ENCODE measurements at regions not wholly inside any gene's neighbourhood (a gene's known extent, or its start where the extent isn't known, plus 50 kb on each side); places are given as distances from the start of the nearest gene placed in this dataset.
"Not testable (repeated sequence)": the region's sequence is repeated elsewhere in the genome, so short reads cannot be mapped to it uniquely, and the experiment has no call there.

DNA sequence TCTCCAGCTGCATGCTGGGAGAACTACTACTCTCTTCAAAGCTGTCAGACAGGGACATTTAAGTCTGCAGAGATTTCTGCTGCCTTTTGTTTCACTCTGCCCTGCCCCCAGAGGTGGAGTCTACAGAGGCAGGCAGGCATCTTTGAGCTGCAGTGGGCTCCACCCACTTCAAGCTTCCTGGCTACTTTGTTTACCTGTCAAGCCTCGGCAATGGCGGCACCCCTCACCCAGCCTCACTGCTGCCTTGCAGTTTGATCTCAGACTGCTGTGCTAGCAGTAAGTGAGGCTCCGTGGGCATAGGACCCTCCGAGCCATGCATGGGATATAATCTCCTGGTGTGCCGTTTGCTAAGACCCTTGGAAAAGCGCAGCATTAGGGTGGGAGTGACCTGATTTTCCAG, 61.7 kb downstream of the DMRTA1 start:
- H3K36me3 Mint-ChIP-seq; intact Hi-C loops (cut with micrococcal nuclease); H3K27ac Mint-ChIP-seq; CTCF ChIA-PET; H3K4me3 Mint-ChIP-seq; H3K4me1 Mint-ChIP-seq (ENCODE audit: low read depth); H3K9me3 Mint-ChIP-seq; H3K27me3 Mint-ChIP-seq; POLR2A ChIA-PET; DNase-seq: not testable (repeated sequence)

DNA sequence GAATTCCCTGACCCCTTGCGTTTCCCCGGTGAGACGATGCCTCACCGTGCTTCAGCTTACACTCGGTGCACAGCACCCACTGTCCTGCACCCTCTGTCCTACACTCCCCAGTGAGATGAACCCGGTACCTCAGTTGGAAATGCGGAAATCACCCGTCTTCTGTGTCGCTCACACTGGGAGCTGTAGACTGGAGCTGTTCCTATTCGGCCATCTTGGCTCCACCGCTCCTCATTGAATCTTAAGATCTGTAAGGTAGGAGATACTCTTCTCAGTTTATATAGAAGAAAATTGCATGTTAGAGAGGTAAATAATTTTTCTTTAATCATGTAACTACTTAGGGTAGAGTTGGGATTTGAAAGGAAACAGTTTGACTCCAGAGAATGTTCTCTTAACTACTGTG, 62.2 kb downstream of the DMRTA1 start:
- H3K27me3 Mint-ChIP-seq: no peaks in the 10 kb centered on the region
- H3K36me3 Mint-ChIP-seq: no peaks in the 10 kb centered on the region
- H3K4me3 Mint-ChIP-seq: no peak overlapping the region
- no peaks in the 10 kb centered on the region for H3K4me1 Mint-ChIP-seq (ENCODE audit: low read depth)
- no peaks in the 10 kb centered on the region for H3K9me3 Mint-ChIP-seq
- intact Hi-C loops (cut with micrococcal nuclease): no loop called here
- ChIA-PET POLR2A (no interaction called here), CTCF (no interaction called here)
- DNase-seq: no peak
- no peak overlapping the region for H3K27ac Mint-ChIP-seq

DNA sequence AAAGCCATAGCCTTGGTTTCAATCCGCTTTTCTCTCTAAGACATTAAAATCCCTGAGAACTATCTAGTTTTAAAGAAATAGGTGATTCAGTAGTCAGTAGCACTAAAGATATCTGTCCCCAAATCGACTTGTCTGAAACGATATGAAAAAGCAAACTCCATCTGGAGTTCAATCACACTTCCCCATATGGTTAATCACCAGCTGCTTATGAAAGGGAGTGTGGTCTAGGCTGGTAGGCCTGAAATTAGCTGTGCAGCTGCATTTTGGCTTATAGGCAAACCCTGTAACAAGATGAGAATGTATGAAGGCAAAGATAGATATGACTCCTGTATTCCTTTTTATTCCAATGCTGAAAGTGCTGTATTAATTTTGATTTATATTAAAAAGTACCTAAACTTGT, 65.9 kb downstream of the DMRTA1 start:
- no peaks in the 10 kb centered on the region for H3K9me3 Mint-ChIP-seq
- no peak overlapping the region for H3K4me3 Mint-ChIP-seq
- CTCF ChIA-PET: no interaction called here
- intact Hi-C loops (cut with micrococcal nuclease): no loop called here
- POLR2A ChIA-PET: no interaction called here
- no peaks in the 10 kb centered on the region for H3K27me3 Mint-ChIP-seq
- no peaks in the 10 kb centered on the region for H3K36me3 Mint-ChIP-seq
- no peak overlapping the region for H3K27ac Mint-ChIP-seq
- DNase-seq: no peak
- H3K4me1 Mint-ChIP-seq (ENCODE audit: low read depth): no peaks in the 10 kb centered on the region

DNA sequence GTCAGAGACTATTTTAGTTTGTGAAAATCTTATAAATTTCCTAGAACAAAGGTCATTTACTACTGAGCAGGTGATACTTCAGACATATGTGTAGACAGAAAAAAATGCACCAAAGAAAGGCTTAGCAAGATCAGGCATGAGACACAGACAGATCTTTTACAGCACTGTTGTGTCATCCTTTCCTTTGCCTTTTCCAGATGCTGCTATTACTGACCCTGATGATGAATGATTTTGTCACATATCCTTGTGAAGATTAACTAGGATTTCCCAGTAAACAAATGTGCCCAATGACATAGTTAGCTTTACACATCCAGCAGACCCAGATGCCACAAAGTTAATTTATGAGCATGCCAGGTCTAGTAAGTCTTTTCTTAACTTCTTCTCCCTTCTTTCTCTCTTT, 68.2 kb downstream of the DMRTA1 start:
- no peak overlapping the region for H3K4me3 Mint-ChIP-seq
- H3K4me1 Mint-ChIP-seq (ENCODE audit: low read depth): no peaks in the 10 kb centered on the region
- no peak for DNase-seq
- no peaks in the 10 kb centered on the region for H3K27me3 Mint-ChIP-seq
- H3K27ac Mint-ChIP-seq: no peak overlapping the region
- intact Hi-C loops (cut with micrococcal nuclease): no loop called here
- H3K9me3 Mint-ChIP-seq: no peaks in the 10 kb centered on the region
- ChIA-PET CTCF (no interaction called here), POLR2A (no interaction called here)
- H3K36me3 Mint-ChIP-seq: no peaks in the 10 kb centered on the region

DNA sequence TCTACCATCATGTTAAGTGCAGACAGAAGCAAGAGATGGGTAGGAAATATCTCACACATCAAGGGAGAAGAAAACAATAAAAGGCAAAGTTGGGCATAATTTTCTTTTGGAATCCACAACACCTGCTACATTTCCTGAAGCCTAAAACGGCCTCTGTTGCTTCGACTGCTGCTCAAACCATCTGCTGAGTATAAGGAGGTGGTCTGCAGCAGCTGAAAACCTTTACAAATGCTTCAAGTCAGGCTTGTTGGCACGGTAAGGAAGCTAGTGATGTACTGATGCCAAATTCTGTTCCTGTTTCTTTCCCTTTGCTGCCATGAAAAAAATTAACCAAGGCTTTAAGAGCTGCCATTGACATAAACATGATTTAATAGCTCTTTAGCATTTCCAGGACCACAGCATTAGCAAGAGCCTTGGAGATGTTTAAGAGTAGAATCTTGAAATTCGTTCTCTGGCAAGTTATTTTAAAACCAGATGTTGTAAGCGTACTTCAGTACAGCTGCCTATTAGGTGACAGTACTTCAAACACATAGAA, 75.6 kb downstream of the DMRTA1 start:
- Mint-ChIP-seq H3K27me3 (no peaks in the 10 kb centered on the region), H3K4me3 (no peak overlapping the region), H3K9me3 (no peaks in the 10 kb centered on the region), H3K4me1 (ENCODE audit: low read depth) (no peaks in the 10 kb centered on the region), H3K36me3 (no peaks in the 10 kb centered on the region), H3K27ac (no peak overlapping the region)
- DNase-seq: no peak
- ChIA-PET POLR2A (no interaction called here), CTCF (no interaction called here)
- intact Hi-C loops (cut with micrococcal nuclease): no loop called here

DNA sequence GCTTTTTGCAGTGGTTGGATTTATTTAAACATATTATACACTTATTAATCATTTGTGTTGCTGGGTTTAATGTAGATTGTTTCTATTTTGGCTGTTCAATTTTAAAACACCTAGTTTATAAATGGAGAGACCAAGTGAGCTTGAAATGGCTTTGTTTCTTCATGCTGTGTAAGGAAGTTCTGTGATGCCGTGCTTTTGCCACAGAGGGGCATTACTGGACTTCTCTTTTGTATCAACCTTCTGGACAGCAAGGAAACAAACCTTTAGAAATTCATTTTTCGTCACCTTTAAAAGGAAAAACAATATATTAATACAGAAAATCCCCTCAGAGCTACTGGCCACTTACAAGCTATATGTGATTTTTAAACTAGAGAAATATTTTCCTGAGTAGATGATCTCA, 81.9 kb downstream of the DMRTA1 start:
- intact Hi-C loops (cut with micrococcal nuclease): no loop called here
- Mint-ChIP-seq H3K4me3 (no peak overlapping the region), H3K9me3 (no peaks in the 10 kb centered on the region), H3K36me3 (no peaks in the 10 kb centered on the region), H3K4me1 (ENCODE audit: low read depth) (no peaks in the 10 kb centered on the region), H3K27me3 (no peaks in the 10 kb centered on the region), H3K27ac (no peak overlapping the region)
- DNase-seq: no peak
- ChIA-PET CTCF (no interaction called here), POLR2A (no interaction called here)

DNA sequence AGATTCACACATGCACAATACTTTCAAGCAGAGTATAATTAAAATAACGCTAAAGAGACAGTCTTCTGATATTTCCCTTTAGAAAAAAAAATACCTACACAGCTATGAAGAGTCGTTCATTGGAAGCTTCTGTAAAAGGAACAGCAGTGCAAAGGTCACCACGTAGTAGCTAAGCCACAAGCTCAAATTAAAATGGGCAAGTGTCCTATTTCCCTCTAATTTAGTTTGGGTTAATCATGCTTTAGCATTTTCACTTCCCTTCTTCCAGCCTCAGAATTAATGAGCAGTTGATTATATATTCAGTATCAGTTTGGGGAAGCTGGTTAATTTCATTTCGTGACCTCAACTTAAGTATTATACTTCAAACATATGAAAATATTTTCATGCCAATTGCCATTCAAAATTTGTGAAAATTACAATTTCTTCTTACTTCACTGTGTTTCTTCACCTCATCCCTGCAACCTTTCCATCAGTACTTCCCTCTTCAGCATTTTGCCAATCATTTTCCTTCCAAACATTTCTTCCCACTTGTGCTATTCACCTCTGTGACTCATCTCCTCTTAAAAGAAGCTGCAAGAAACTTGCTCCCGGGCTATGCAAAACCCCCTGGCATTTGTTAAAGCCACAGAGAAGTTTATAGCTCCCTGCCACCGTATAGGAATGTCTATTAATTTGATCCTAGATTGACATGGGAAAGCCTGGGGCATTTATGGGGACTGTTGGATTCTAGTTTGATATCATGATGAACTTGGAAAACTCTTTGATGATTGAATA, 83.0 kb downstream of the DMRTA1 start:
- Mint-ChIP-seq H3K27me3 (no peaks in the 10 kb centered on the region), H3K27ac (no peak overlapping the region), H3K4me1 (ENCODE audit: low read depth) (no peaks in the 10 kb centered on the region), H3K36me3 (no peaks in the 10 kb centered on the region), H3K9me3 (peaks cover 3% of the 10 kb centered on the region), H3K4me3 (no peak overlapping the region)
- ChIA-PET CTCF (no interaction called here), POLR2A (no interaction called here)
- no peak for DNase-seq
- intact Hi-C loops (cut with micrococcal nuclease): no loop called here

DNA sequence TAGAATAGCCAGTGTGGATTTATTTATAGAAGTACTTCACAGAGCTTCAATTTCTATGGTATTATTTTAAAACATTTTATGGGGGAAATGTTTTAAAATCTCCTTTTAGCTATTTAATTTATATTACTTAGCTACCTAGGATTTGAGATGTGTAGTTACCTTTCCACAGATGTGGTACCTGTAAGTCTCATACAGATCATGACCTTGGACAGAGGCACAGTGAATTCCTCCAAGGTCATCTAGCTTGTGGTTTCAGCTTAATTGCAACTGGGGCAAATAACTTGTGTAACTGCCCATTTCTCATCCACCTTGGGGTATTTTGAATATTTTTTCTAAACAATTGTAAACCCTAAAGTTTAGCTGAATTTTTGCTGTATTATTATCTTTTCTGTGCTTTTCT, 89.2 kb downstream of the DMRTA1 start:
- H3K9me3 Mint-ChIP-seq: peaks cover 8% of the 10 kb centered on the region
- ChIA-PET CTCF (no interaction called here), POLR2A (no interaction called here)
- H3K27ac Mint-ChIP-seq: no peak overlapping the region
- intact Hi-C loops (cut with micrococcal nuclease): no loop called here
- no peak for DNase-seq
- no peak overlapping the region for H3K4me3 Mint-ChIP-seq
- no peaks in the 10 kb centered on the region for H3K36me3 Mint-ChIP-seq
- H3K27me3 Mint-ChIP-seq: no peaks in the 10 kb centered on the region
- H3K4me1 Mint-ChIP-seq (ENCODE audit: low read depth): no peaks in the 10 kb centered on the region

DNA sequence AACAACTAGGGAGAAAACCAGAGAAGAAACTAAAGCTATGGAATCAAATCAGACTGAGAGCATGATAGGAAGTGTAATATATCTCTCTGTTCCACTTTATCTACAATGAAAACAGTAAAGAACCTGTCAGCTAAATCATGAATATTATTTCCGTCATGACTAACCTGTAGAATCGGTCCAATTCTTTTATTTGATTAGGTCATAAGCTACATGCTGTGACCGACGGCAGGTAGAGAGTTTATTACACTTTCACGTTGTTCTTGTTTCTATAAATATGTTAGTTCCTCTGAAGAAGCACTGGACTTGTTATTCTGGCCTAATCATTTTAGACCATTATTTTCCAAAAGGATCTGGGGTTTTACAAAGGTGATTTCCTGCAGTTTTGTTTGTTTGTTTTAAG, 91.1 kb downstream of the DMRTA1 start:
- CTCF ChIA-PET: no interaction called here

DNA sequence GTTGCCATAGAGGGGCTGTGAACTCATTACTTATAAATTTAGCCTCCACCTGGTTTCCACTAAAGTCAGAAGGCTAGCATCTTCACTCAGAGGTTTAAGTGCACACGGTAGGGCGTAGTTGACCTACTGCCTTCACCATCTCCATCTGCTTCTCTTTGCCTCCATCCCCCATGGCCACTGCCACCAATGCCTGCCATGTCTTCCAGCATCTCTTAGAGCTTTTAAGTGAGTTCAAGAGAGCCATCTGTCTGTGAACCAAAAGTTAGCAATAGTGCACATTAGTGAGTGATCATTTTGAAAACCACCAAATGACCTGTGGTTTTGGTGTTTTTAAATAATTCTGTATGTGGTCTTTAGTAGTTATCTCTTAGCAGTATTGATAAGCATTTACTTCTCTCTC, 102.0 kb downstream of the DMRTA1 start:
- POLR2A ChIA-PET: no interaction called here
- CTCF ChIA-PET: no interaction called here
- no peaks in the 10 kb centered on the region for H3K27me3 Mint-ChIP-seq
- H3K4me3 Mint-ChIP-seq: no peak overlapping the region
- H3K27ac Mint-ChIP-seq: no peak overlapping the region
- no peaks in the 10 kb centered on the region for H3K9me3 Mint-ChIP-seq
- H3K36me3 Mint-ChIP-seq: no peaks in the 10 kb centered on the region
- DNase-seq: no peak
- no peaks in the 10 kb centered on the region for H3K4me1 Mint-ChIP-seq (ENCODE audit: low read depth)
- intact Hi-C loops (cut with micrococcal nuclease): no loop called here

More for the DNA sequence above, 91.1 kb downstream of the DMRTA1 start:
- peaks cover 8% of the 10 kb centered on the region for H3K9me3 Mint-ChIP-seq
- intact Hi-C loops (cut with micrococcal nuclease): no loop called here
- H3K4me1 Mint-ChIP-seq (ENCODE audit: low read depth): no peaks in the 10 kb centered on the region
- H3K4me3 Mint-ChIP-seq: no peak overlapping the region
- no peak for DNase-seq
- no peaks in the 10 kb centered on the region for H3K27me3 Mint-ChIP-seq
- no peaks in the 10 kb centered on the region for H3K36me3 Mint-ChIP-seq
- H3K27ac Mint-ChIP-seq: no peak overlapping the region
- POLR2A ChIA-PET: no interaction called here

DNA sequence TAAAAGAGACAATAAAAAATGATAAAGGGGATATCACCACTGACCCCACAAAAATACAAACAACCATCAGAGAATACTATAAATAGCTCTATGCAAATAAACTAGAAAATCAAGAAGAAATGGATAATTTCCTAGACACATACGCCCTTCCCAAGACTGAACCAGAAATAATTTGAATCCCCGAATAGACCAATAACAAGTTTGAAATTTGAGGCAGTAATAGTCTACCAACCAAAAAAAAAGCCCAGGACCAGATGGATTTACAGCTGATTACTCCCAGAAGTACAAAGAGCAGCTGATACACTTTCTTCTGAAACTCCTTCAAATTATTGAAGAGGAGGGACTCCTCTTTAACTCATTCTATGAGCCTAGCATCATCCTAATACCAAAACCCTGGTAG, 128.1 kb downstream of the DMRTA1 start:
- H3K36me3 Mint-ChIP-seq: no peaks in the 10 kb centered on the region
- POLR2A ChIA-PET: no interaction called here
- H3K4me1 Mint-ChIP-seq (ENCODE audit: low read depth): no peaks in the 10 kb centered on the region
- no peak overlapping the region for H3K27ac Mint-ChIP-seq
- intact Hi-C loops (cut with micrococcal nuclease): no loop called here
- no peak for DNase-seq
- CTCF ChIA-PET: no interaction called here
- H3K4me3 Mint-ChIP-seq: no peak overlapping the region
- H3K9me3 Mint-ChIP-seq: peaks cover 42% of the 10 kb centered on the region
- no peaks in the 10 kb centered on the region for H3K27me3 Mint-ChIP-seq

DNA sequence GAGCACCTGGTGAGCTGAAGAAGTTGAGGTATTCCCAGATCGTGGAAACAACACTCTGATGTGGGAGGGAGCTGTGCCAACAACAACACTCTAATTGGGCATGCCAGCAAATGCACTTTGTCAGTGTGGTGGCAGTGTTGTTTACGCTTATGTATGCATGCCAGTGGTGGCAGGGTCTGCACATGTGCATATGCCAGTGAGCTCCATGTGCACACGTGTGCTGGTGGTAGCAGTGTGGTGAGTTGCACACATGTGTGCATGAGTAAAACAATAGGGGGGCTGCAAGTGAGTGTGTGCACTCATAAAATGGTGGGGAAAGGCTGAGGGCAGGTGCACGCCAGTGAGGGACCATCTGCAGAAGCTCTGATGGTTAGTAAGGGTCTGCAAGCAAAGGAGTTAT, 134.2 kb downstream of the DMRTA1 start:
- peaks cover 26% of the 10 kb centered on the region for H3K9me3 Mint-ChIP-seq
- DNase-seq: no peak
- intact Hi-C loops (cut with micrococcal nuclease): no loop called here
- H3K4me3 Mint-ChIP-seq: no peak overlapping the region
- H3K27ac Mint-ChIP-seq: no peak overlapping the region
- no peaks in the 10 kb centered on the region for H3K4me1 Mint-ChIP-seq (ENCODE audit: low read depth)
- POLR2A ChIA-PET: no interaction called here
- no peaks in the 10 kb centered on the region for H3K27me3 Mint-ChIP-seq
- no peaks in the 10 kb centered on the region for H3K36me3 Mint-ChIP-seq
- CTCF ChIA-PET: no interaction called here

DNA sequence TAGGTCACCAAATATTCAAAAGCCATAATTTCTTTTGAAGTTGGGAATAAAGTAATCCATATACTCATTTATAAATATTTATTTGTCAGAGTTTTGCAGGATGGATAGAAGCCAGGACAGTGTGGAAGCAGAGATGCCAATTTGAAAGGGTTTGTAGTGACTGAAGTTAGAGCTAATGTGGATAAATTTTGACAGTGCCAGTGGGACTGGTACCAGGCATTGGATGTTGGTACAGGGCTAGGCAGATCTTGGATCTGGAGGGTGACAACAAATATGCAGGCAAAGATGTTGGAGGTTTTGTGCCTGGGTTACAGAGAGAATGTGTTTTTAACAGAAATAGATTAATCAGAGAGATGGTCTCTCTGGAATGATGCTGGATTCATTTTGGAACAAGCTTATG, 135.6 kb downstream of the DMRTA1 start:
- H3K27ac Mint-ChIP-seq: no peak overlapping the region
- H3K27me3 Mint-ChIP-seq: no peaks in the 10 kb centered on the region
- H3K4me3 Mint-ChIP-seq: no peak overlapping the region
- peaks cover 21% of the 10 kb centered on the region for H3K9me3 Mint-ChIP-seq
- no peak for DNase-seq
- CTCF ChIA-PET: no interaction called here
- intact Hi-C loops (cut with micrococcal nuclease): no loop called here
- no peaks in the 10 kb centered on the region for H3K36me3 Mint-ChIP-seq
- H3K4me1 Mint-ChIP-seq (ENCODE audit: low read depth): no peaks in the 10 kb centered on the region
- POLR2A ChIA-PET: no interaction called here

All from activated CD4-positive, alpha-beta memory T cell treated with anti-CD3 and anti-CD28 coated beads for 36 hours (primary cell).